OCI-M2 (cell line): ENCODE measurements at regions not wholly inside any gene's neighbourhood (a gene's known extent, or its start where the extent isn't known, plus 50 kb on each side); places are given as distances from the start of the nearest gene placed in this dataset.

ENCODE experiments used
- DNase-seq: peaks from one replicate; lab custom pipeline; 2025; ENCODE audit not compliant: unreplicated experiment; lab: John Stamatoyannopoulos, UW

DNA sequence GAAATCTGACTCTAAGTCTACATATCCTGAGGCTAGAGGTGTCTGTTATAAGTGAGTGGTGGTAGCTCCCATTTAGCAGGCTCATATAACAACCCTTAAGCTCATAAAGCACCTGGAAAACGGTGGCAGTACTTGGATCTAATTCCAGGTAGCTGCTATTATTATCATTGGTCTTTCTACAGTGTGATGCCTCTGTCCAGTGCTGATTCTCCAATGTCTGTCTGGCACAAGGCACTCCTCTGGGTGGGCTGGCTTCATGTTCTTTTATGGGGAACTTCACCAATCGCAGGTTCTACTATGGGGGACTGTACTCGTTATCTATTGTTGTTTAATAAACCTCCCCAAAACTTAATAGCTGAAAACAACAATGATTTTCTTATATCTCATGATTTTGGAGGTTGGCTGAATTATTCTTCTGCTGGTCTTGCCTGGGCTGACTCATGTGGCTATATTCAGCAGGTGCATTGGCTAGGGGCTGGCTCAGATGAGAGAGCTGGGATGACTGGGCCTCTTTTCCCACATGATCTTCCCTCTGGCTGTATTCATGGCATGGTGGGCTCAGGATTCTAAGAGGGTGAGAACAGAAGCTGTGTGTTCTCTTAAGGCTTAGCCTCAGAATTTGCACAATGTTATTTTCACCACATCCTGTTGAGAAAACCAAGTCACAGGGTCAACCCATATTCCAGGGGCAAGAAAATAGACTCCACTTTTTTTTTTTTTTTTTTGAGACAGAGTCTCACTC is 93.0 kb upstream of the PCGF5 start:
- no peak for DNase-seq

DNA sequence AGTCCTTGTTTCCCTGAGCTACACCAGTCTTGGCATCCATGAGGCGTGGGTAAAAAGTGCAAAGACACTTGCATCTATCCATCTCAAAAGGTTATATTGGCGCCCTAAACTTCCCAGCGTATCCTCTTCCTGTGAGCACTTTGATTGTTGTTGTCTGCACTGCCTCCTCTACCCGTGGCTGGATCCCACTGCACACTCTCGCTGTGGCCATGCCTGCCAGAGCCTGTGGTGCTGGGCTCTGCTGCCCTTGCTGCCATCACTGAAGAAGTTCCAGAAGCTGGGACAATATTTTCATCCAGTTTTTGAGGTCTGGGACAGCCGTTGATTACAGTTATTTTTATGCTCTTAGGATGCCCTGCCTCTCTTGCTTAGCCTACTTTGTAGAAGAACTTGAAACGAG is 85.3 kb upstream of the PCGF5 start:
- no peak for DNase-seq

DNA sequence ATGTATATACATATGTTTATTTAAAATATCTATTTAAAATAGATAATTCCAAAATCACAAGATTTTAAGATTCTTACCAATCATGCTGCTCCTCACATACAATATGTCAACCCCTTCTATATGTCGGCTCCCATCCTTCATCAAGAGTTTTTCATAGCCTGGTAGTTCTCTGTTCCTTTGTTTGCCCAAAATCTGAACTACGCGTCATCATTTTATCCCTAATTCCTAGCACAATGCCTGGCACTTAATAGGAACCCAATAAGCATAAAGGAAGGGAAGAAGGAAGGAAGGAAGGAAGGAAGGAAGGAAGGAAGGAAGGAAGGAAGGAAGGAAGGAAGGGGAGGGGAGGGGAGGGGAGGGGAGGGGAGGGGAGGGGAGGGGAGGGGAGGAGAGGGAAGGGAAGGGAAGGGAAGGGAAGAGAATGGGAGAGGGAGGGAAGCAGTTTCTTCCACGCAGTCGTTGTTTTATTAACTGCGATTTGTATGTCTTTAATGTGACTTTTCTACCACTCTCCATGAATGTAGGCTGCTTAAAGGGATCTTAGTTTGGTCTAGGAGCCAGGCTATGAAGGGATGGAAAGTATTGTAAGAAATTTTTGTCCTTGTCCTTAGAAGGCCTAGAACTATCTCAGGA is 83.3 kb upstream of the PCGF5 start:
- DNase-seq: no peak

DNA sequence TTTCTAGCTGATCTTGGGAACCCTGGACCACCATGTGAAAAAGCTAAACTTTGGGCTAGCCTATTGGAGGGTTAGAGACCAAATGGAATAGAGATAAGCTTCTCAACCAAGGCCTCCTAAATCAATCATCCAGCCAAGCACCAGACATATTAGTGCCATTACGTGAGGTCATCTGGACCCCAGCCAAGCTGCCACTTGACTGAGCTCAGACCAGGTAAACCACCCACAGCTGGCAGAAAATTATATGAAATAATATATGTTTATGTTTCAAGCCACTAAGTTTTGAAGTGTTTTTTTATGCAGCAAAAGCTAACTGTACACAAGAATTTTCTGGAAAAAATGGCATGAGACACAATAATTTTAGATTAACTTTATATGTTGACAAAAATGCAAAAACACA is 82.6 kb upstream of the PCGF5 start:
- no peak for DNase-seq

DNA sequence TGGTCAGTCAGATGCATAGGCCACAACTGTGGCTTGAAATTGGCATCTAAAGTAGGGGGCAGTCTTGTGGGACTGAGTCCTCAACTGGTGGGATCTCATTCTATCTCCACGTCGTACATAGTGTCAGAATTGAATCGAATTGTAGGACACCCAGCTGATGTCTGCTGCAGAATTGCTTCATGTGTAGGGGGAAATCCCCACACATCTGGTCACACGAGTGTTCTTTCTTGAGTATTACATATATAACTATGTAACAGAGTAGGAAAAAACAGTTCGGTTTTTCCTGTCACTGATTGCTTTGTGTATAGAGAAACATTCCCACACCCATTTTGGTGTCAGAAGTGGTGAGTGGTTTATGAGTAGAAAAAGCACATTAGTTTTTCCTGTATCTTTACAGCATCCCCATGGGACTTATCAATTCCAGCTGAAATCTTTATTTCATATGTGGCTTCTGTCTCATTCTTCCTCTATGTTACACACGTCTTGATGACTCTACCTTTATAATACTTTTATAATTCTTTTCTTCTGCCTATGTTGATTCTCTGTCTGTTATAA is 79.4 kb upstream of the PCGF5 start:
- DNase-seq: no peak

DNA sequence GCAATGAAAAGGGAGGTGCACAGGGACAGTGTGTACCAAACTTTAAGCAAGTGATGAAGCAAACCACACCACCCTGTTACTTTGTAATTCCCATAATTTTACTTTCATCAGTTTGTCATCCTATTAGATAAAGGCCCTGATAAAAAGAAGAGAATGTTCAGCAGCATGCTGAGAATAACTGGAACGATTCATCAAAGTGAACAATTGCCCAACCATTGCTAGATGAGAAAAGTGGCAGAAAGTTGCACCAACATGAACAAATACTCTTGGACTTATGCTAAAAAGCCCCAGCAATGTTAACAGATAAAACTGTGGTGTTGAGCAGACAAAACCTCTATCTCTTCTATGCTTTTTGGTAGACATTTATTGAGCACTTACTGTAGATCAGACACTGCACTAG is 75.5 kb upstream of the PCGF5 start:
- no peak for DNase-seq

DNA sequence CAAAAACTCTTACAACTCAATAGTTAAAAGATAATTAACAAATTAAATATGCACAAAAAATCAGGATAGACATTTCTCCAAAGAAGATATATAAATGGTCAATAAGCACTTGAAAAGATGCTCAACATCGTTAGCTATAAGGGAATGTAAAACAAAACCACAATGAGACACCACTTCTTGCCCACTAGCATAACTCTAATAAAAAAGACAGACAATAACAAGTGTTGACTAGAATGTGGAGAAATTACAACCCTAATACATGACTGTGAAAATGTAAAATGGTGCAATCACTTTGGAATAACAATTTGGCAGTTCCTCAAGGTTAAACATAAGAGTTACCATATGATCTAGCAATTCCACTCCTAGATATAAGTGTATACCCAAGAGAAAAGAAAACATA is 74.3 kb upstream of the PCGF5 start:
- no peak for DNase-seq

DNA sequence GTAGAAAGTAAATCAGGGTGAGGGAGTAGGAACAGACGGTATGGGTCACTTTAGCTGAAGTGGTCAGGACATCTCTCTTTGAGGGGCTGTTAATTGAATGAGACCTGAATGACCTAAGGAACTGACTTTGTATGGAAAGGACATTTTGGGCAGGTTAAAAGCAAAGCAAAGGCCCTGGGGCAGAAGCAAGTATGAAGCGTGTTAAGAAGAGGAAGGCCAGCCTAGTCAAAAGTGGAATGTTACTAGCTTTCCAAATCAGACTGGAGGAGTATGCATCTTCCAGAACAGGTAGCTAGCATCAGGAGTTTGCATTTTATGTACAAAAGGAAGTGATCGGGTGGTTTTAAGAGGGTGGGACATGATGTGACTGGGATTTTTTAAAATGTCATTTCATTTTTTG is 70.9 kb upstream of the PCGF5 start:
- no peak for DNase-seq

DNA sequence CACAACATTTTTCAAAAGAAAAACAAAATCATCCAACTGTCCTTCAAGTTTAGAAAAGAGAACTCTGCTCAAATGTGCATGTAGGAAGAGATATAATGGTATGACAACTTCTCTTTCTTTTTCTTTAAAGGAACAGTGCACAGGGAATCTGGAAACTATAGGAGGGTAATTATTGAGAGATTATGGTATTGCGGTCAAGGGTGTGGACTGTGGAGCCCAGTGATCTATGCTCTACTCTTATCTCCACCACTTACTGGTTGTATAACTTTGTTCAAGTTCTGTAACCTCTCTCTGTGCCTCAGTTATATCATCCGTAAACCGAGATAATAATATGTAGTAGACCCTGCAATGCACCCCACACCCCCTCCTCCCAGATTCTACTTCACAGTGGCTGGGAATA is 69.8 kb upstream of the PCGF5 start:
- DNase-seq: no peak

DNA sequence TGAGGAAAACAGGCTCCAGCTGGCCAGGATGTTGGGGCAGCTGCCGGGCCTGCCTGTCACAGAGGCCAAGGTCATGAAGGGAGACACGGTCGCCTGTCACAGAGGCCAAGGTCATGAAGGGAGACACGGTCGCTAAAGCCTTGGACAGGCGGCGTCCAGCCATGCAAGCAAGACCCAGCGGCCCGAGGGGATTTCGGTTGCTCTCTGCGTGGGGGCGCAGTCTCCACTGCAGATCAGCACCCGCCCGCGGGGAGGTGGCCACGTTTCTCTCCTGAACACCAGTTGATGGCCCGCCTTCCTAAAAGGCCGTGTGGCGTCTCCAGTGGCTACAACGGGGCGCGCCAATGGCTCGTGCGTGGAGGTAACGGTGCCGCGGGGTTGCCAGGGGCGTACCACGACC is 67.0 kb upstream of the PCGF5 start:
- DNase-seq: no peak

DNA sequence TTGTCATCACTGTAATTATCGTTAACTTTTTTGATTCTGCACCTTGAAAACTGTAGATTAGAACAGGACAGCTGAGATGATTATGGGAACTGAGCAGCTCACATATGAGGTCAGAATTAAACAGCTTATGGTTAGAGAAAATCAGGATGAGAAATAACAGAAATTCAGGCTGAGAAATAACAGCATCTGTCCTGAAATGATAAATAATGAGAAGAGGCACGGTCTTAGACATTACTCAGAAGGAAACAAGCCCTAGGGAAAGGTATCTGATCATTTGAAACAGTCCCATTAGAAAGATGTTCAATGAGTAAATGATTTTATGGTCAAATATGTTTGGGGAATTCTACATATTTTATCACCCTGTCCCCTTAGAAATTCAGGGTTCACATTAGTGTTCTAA is 65.6 kb upstream of the PCGF5 start:
- DNase-seq: no peak

DNA sequence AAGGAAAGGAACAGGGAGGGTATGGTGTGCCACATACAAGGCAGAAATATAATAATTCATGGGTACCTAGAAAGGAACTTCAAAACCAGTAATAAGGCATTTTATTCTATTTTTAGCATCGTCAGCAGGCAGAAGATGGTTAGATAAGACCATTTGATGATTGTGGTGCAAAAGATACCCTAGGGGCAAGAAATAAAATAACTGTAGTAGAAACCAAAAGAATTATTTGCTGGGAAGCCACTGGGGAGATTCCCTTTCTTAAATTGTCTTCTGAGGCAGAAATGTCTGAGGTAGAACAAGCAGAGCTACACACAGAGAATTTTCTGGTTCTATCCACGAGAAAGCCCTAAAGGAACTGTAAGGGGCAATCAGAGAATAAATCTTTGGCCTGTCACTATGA is 64.3 kb upstream of the PCGF5 start:
- no peak for DNase-seq

DNA sequence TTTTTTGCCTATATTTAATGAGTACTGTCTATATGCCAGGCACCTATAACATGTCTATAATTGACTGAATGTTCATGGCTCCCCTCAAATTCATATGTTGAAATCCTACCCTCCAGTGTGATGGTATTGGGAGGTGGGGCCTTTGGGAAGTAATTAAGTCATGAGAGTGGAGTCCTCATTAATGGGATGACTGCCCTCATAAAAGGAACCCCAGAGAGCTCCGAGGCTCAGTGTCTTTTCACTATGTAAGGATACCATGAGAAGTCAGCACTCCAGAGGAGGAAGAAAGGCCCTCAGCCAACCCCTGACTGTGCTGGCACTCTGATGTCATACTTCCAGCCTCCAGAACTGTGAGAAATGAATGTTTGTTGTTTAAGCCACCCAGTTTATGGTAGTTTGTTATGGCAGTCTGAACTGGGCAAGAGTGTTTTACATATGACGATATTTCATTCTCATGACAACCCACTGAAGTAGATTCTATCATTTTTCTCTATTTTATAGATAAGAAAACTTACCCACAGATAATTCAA is 61.1 kb upstream of the PCGF5 start:
- no peak for DNase-seq

DNA sequence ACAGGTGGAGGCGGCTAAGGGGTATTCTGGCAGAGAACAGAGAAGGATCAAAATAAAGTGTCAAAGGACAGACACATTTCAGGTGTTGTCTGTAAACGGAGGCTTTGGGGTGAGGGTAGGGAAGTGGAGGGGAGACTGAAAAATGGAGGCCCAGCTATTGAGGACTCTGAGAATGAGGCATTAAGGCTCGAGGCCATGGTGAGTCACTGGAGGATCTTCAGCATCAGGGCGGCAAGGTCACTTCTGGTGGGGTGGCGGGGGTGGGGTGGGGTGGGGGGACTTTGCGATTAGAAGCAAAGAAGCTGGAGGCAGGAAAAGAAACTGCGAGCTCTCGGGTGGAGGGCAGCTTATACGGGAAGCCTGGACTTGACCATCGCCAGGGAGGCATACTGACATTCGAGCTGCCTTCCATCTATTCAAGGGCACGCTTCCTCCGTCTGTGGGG is 58.4 kb upstream of the PCGF5 start:
- DNase-seq: no peak

DNA sequence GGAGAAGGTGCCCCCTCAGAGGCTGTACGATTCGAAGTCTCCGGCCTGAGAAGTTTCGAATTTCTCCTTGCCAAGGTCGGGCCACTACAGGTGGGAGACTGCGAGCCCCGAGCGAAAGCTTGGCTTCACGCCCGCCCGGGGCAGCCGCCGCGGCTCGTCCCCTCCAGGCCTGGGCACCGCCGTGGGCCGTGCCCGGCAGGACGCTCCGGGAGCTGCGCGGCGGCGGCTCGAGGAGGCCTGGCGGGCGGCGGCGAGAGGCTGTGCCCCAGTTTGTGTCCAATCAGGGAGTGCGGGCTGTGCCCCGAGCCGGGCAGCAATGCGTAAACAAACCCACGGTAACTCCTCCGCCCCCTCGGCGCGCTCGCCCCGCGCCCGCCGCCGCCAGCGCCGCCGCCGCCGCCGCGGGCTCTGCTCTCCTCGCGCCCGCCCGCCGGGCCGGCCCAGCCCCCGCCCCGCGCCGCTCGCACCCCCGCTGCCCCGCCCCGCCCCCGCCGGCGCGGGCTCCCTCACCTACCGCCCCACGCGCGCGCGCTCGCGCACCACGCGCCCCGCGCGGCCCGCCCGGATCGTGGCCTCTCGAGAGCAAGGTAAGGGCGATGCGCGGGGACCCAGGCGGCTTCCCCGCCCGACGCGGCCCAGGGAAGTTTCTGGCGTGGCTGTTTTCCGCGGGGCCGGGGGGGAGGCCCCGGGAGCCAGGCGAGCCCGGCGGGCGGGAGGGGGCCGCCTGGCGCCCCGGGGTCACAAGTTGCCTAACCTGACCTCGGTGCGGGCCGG is 57.8 kb upstream of the PCGF5 start:
- no peak for DNase-seq

DNA sequence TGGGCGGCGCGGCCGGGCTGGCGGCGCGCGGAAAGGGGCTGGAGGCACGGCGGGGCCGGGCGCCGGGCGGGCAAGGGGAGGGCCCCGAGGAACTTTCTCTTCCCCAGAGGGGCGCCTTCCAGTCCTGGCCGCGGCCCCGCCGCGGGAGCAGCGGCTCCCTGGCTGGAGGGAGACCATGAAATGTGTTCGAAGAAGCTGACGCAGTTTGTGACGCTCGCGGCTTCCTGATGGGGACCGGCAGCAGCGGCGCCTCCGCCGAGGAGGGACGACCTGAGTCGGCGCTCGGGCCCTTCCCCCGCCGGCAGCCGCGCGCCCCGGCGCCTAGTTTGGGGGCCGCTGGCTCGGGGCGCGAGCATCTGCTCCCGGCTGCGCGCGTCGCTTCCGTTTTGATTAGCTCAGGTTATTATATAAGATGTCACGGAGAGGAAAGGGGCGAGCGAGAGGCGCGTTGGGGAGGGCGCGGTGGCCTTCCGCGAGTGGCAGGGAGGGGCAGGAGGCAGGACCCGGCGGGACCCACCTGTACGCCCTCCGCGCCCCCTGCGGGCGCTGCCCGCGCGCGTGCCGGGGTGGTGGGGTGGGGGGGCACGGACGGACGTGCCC is 57.1 kb upstream of the PCGF5 start:
- DNase-seq: no peak

DNA sequence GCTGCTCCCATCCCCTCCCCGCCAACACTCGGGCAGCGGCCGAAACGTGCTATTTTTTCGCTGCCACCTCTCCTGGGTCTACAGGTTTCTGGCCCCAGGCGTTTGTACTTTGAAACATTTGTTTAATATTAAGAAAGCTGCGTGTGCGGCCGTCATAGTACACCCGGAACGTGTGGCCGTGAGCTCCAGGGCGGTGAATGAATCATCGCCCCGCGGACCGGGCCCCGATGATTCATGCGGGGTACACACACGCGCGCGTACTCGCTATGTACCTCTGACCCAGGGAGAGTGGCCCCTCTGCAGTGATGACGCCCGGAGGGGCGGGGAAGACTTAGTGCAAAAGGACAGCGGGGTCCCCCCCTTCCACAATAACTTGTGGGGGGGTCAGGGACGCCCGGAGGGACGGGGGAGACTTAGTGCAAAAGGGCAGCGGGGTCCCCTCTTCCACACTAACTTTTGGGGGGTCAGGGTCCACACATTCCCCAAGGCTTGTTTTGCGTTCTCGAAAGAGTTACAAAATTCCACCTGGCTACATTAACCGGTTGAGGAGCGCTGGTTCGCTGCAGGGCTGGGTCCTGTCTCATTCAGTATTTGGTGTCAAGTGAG is 56.5 kb upstream of the PCGF5 start:
- no peak for DNase-seq

DNA sequence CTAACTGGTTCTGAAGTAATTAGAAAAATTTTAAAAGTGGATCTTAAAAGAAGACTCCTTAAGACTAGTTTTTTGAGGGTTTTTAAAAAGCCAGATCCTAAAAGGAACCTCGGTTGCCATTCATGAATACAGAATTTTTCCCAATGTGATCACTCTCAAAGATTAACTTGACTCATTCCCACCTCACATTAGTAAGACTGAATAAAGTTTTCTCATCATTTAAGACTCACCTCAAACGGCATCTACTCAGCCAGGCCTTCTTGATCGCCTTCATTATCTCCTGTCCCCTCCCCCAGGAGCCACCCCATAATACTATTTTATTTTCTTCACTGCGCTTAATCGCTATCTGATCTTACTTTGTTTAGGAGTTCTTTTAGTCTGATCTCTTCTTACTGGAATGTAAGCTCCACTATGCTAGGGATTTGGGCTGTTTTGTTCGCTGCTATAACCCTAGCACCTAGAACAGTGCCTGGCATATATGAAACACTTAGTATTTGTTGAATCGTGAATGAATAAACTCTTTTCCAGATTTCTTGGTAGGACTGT is 55.9 kb upstream of the PCGF5 start:
- DNase-seq: no peak

DNA sequence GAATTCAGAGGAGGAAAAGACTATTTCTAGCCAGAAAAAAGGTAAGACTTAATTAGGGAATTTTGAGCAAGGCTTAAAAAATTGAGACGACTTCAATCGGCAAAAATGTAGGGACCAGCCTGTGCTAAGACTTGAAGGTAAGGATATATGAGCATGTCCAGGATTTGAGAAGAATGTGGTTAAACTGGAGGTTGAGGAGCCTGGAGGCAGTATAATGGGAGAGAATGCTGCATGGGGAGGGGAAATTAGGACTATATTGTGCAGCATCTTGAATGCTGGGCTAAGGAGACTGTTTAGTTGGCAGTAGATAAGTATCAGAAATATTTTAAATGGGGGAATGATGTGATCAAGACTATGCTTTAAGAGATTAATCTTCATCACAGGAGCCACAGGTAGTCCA is 53.1 kb upstream of the PCGF5 start:
- no peak for DNase-seq

DNA sequence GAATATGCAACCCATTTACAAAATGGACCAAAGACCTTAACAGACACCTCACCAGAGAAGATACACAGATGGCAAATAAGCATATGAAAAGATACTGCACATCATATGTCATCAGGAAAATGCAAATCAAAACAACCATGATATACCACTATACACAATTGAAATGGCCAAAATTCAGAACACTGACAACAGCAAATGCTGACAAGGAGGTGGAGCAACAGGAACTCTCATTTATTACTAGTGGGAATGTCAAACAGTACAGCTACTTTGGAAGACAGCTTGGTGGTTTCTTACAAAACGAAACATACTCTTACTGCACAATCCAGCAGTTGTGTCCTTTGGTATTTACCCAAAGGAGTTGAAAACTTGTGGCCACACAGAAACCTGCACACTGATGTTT is 50.0 kb upstream of the PCGF5 start:
- DNase-seq: no peak
